ENCODE measurements at regions not wholly inside any gene's neighbourhood (a gene's known extent, or its start where the extent isn't known, plus 50 kb on each side); places are given as distances from the start of the nearest gene placed in this dataset.

GRCh38 chr9:38272710-38273109, 119.8 kb upstream of the ALDH1B1 start:
- TF ChIP-seq CTCF (conservative IDR thresholded peaks at IDR 0.05; ENCODE audit: low read depth, low read length) (no peak), EZH2 (IDR thresholded peaks at IDR 0.05; ENCODE audit: low read length, unreplicated experiment) (no peak)

All from PC-3 (cell line).